HL-60 (cell line): ENCODE measurements at regions not wholly inside any gene's neighbourhood (a gene's known extent, or its start where the extent isn't known, plus 50 kb on each side); places are given as distances from the start of the nearest gene placed in this dataset.
"Not testable (repeated sequence)": the region's sequence is repeated elsewhere in the genome, so short reads cannot be mapped to it uniquely, and the experiment has no call there.

Experiments used
- DNase-seq, 2 experiments: peaks; one replicate each; pipeline ENCODE4 v3.0.0-alpha.2; 2010 to 2020; ENCODE audit warnings: low read depth in 1 of 2, low spot score in 1 of 2
- H3K27ac ChIP-seq: fragments of 250-450 bp; sonication (Bioruptor Pico); replicated peaks from 2 replicates; pipeline ENCODE4 v1.5.1; 2020; ENCODE audit warnings: mild to moderate bottlenecking, moderate library complexity
- H3K27me3 ChIP-seq: fragments of 250-450 bp; sonication (Bioruptor Pico); 2 replicates; pipeline ENCODE4 v1.5.1; 2021; ENCODE audit warnings: mild to moderate bottlenecking, moderate library complexity; ENCODE audit not compliant: insufficient read depth, poor library complexity, severe bottlenecking
- H3K4me3 ChIP-seq: replicated peaks from 2 replicates; pipeline ENCODE4 v1.5.1; 2011; ENCODE audit warnings: mild to moderate bottlenecking, control low read depth, low read length; ENCODE audit not compliant: insufficient read depth
- GABPA ChIP-seq: IDR thresholded peaks from 2 replicates; pipeline ENCODE4 v1.6.1; 2012; ENCODE audit warnings: low read depth
- POLR2AphosphoS5 ChIP-seq: IDR thresholded peaks from 2 replicates; pipeline ENCODE4 v1.6.1; 2012; ENCODE audit warnings: low read depth
- REST ChIP-seq: IDR thresholded peaks from 2 replicates; pipeline ENCODE4 v1.6.1; 2012; ENCODE audit warnings: low read depth; ENCODE audit not compliant: insufficient replicate concordance
- SPI1 ChIP-seq: IDR thresholded peaks from 2 replicates; pipeline ENCODE4 v1.6.1; 2012; ENCODE audit warnings: low read depth, mild to moderate bottlenecking, borderline replicate concordance
- TF ChIP-seq, protein P1 (sequence below): IDR thresholded peaks from one replicate; pipeline ENCODE4 v1.5.1; 2011; ENCODE audit warnings: low read length, control low read depth, inconsistent platforms; ENCODE audit not compliant: insufficient read depth

- TF ChIP-seq SPI1: no peak
- Histone ChIP-seq H3K27ac (no peak overlapping the region), H3K27me3 (no peaks in the 10 kb centered on the region), H3K4me3 (no peak overlapping the region)
- DNase-seq: no peak
These were observed 663.2 kb upstream of the ANKRD30A start for GRCh38 chr10:36462194-36462593.

DNA sequence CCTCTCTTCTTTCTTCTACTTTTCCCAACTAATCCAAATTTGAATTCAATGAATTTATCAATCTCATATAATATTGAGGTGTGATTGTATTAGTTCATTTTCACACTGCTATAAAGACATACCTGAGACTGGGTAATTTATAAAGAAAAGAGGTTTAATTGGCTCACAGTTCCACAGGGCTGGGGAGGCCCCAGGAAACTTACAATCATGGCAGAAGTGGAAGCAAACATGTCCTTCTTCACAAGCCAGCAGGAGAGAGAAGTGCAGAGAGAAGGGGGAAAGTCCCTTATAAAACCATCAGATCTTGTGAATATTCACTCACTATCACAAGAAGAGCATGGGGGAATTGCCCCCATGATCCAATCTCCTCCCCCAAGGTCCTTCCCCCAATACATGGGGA is 667.0 kb upstream of the ANKRD30A start:
- H3K4me3 ChIP-seq, H3K27ac ChIP-seq, H3K27me3 ChIP-seq, DNase-seq: not testable (repeated sequence)

DNA sequence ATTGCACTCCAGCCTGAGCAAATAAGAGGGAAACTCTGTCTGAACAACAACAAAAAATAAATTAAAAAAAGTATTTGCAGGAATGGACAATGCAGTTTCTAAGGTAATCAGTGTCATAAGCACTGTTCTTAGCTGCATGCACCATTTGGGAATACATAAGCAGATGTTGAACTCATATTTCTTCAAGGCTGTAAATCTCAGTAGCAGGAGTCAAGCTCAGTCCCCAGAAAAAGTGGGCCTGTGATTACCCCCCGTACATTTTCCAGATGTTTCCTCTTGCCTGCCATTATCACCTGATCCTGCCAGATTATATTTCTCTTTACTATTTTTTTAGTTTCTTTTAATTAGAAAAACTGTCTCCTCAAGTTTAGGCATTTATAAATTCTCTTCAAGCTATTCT is 667.6 kb upstream of the ANKRD30A start:
- Histone ChIP-seq H3K27me3 (no peaks in the 10 kb centered on the region), H3K27ac (no peak overlapping the region), H3K4me3 (no peak overlapping the region)
- DNase-seq: no peak
- TF ChIP-seq SPI1 (no peak), POLR2AphosphoS5 (no peak), REST (no peak), GABPA (no peak)
- TF ChIP-seq, protein P1, sequence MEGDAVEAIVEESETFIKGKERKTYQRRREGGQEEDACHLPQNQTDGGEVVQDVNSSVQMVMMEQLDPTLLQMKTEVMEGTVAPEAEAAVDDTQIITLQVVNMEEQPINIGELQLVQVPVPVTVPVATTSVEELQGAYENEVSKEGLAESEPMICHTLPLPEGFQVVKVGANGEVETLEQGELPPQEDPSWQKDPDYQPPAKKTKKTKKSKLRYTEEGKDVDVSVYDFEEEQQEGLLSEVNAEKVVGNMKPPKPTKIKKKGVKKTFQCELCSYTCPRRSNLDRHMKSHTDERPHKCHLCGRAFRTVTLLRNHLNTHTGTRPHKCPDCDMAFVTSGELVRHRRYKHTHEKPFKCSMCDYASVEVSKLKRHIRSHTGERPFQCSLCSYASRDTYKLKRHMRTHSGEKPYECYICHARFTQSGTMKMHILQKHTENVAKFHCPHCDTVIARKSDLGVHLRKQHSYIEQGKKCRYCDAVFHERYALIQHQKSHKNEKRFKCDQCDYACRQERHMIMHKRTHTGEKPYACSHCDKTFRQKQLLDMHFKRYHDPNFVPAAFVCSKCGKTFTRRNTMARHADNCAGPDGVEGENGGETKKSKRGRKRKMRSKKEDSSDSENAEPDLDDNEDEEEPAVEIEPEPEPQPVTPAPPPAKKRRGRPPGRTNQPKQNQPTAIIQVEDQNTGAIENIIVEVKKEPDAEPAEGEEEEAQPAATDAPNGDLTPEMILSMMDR: no peak

DNA sequence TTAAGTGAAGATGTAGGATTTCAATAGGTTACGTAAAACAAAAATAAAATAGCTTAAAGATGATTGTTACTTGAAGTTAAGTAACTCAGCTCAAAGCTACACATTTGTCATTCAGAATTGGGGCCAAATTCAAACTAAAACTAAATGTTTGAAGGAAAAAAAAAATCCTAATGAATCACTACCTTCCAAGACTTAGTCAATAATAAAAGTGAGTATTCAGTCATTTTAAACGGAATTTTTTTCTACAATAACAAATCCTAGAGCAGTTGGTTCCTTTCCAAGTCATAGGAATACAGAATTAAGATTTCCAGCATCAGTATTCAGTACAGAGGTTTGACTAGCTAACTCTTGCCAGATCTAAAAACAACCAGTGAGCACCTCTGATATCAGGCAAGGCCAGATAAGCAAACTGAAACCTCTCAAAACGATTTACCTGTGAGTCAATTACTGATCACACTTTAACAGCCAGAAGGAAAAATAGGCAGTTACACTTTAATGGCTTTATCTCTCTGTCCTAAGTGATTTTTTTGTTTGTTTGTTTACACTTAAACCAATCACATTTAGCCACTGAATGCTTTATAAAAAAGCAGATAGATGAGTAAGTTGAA is 669.8 kb upstream of the ANKRD30A start:
- no peak overlapping the region for H3K4me3 ChIP-seq
- H3K27ac ChIP-seq: no peak overlapping the region
- no peak for TF ChIP-seq GABPA
- TF ChIP-seq SPI1: no peak
- TF ChIP-seq, protein P1: no peak
- TF ChIP-seq POLR2AphosphoS5: no peak
- TF ChIP-seq REST: no peak
- no peak for DNase-seq
- H3K27me3 ChIP-seq: no peaks in the 10 kb centered on the region

GRCh38 chr10:36452851-36453250 is 672.5 kb upstream of the ANKRD30A start:
- Histone ChIP-seq H3K27ac (no peak overlapping the region), H3K27me3 (no peaks in the 10 kb centered on the region), H3K4me3 (no peak overlapping the region)
- no peak for DNase-seq
- no peak for TF ChIP-seq GABPA
- TF ChIP-seq REST: no peak
- TF ChIP-seq, protein P1: no peak
- no peak for TF ChIP-seq SPI1
- TF ChIP-seq POLR2AphosphoS5: no peak
